ENCODE measurements at regions not wholly inside any gene's neighbourhood (a gene's known extent, or its start where the extent isn't known, plus 50 kb on each side); places are given as distances from the start of the nearest gene placed in this dataset.
"Not testable (repeated sequence)": the region's sequence is repeated elsewhere in the genome, so short reads cannot be mapped to it uniquely, and the experiment has no call there.

- not testable (repeated sequence) for H3K36me3 ChIP-seq (ENCODE audit: control insufficient read depth in 1 of 2, insufficient read depth in 2 of 2, low read length in 2 of 2); H3K27ac ChIP-seq (ENCODE audit: low read length); H3K27me3 ChIP-seq (ENCODE audit: low read depth, low read length); H3K4me1 ChIP-seq (ENCODE audit: control insufficient read depth in 1 of 2, insufficient read depth in 2 of 2, low read length in 2 of 2); H3K9me3 ChIP-seq (ENCODE audit: control insufficient read depth in 1 of 2, low read length in 2 of 2); H3K4me3 ChIP-seq (ENCODE audit: low read depth in 1 of 2, low read length in 2 of 2)
Observed at GRCh38 chr1:146672608-146673007, 265.5 kb upstream of the NBPF12 start.

- not testable (repeated sequence) for H3K9me3 ChIP-seq (ENCODE audit: control insufficient read depth in 1 of 2, low read length in 2 of 2); H3K27ac ChIP-seq (ENCODE audit: low read length); H3K27me3 ChIP-seq (ENCODE audit: low read depth, low read length); H3K36me3 ChIP-seq (ENCODE audit: control insufficient read depth in 1 of 2, insufficient read depth in 2 of 2, low read length in 2 of 2); H3K4me1 ChIP-seq (ENCODE audit: control insufficient read depth in 1 of 2, insufficient read depth in 2 of 2, low read length in 2 of 2); H3K4me3 ChIP-seq (ENCODE audit: low read depth in 1 of 2, low read length in 2 of 2)
Observed at GRCh38 chr1:146671588-146671987, 266.5 kb upstream of the NBPF12 start.

GRCh38 chr1:146670832-146671566 lies 267.1 kb upstream of the NBPF12 start:
- not testable (repeated sequence) for H3K27ac ChIP-seq (ENCODE audit: low read length); H3K4me1 ChIP-seq (ENCODE audit: control insufficient read depth in 1 of 2, insufficient read depth in 2 of 2, low read length in 2 of 2); H3K4me3 ChIP-seq (ENCODE audit: low read depth in 1 of 2, low read length in 2 of 2)

GRCh38 chr1:146666275-146666674 lies 271.8 kb upstream of the NBPF12 start:
- H3K27me3 ChIP-seq (ENCODE audit: low read depth, low read length); H3K4me3 ChIP-seq (ENCODE audit: low read depth in 1 of 2, low read length in 2 of 2); H3K36me3 ChIP-seq (ENCODE audit: control insufficient read depth in 1 of 2, insufficient read depth in 2 of 2, low read length in 2 of 2); H3K27ac ChIP-seq (ENCODE audit: low read length); H3K9me3 ChIP-seq (ENCODE audit: control insufficient read depth in 1 of 2, low read length in 2 of 2); H3K4me1 ChIP-seq (ENCODE audit: control insufficient read depth in 1 of 2, insufficient read depth in 2 of 2, low read length in 2 of 2): not testable (repeated sequence)

More at GRCh38 chr1:146670832-146671566, 267.1 kb upstream of the NBPF12 start:
- H3K36me3 ChIP-seq (ENCODE audit: control insufficient read depth in 1 of 2, insufficient read depth in 2 of 2, low read length in 2 of 2); H3K9me3 ChIP-seq (ENCODE audit: control insufficient read depth in 1 of 2, low read length in 2 of 2); H3K27me3 ChIP-seq (ENCODE audit: low read depth, low read length): not testable (repeated sequence)

- not testable (repeated sequence) for H3K27me3 ChIP-seq (ENCODE audit: low read depth, low read length); H3K27ac ChIP-seq (ENCODE audit: low read length); H3K9me3 ChIP-seq (ENCODE audit: control insufficient read depth in 1 of 2, low read length in 2 of 2); H3K4me1 ChIP-seq (ENCODE audit: control insufficient read depth in 1 of 2, insufficient read depth in 2 of 2, low read length in 2 of 2); H3K36me3 ChIP-seq (ENCODE audit: control insufficient read depth in 1 of 2, insufficient read depth in 2 of 2, low read length in 2 of 2); H3K4me3 ChIP-seq (ENCODE audit: low read depth in 1 of 2, low read length in 2 of 2)
Observed at GRCh38 chr1:146660242-146660641, 277.9 kb upstream of the NBPF12 start.

GRCh38 chr1:146656356-146657060 lies 281.6 kb upstream of the NBPF12 start:
- not testable (repeated sequence) for H3K27ac ChIP-seq (ENCODE audit: low read length); H3K4me1 ChIP-seq (ENCODE audit: control insufficient read depth in 1 of 2, insufficient read depth in 2 of 2, low read length in 2 of 2); H3K4me3 ChIP-seq (ENCODE audit: low read depth in 1 of 2, low read length in 2 of 2); H3K27me3 ChIP-seq (ENCODE audit: low read depth, low read length); H3K9me3 ChIP-seq (ENCODE audit: control insufficient read depth in 1 of 2, low read length in 2 of 2); H3K36me3 ChIP-seq (ENCODE audit: control insufficient read depth in 1 of 2, insufficient read depth in 2 of 2, low read length in 2 of 2)

- not testable (repeated sequence) for H3K4me1 ChIP-seq (ENCODE audit: control insufficient read depth in 1 of 2, insufficient read depth in 2 of 2, low read length in 2 of 2); H3K27ac ChIP-seq (ENCODE audit: low read length); H3K4me3 ChIP-seq (ENCODE audit: low read depth in 1 of 2, low read length in 2 of 2); H3K9me3 ChIP-seq (ENCODE audit: control insufficient read depth in 1 of 2, low read length in 2 of 2); H3K27me3 ChIP-seq (ENCODE audit: low read depth, low read length); H3K36me3 ChIP-seq (ENCODE audit: control insufficient read depth in 1 of 2, insufficient read depth in 2 of 2, low read length in 2 of 2)
Observed at GRCh38 chr1:146654763-146655162, 283.4 kb upstream of the NBPF12 start.

GRCh38 chr1:146645978-146646604 lies 292.0 kb upstream of the NBPF12 start:
- not testable (repeated sequence) for H3K36me3 ChIP-seq (ENCODE audit: control insufficient read depth in 1 of 2, insufficient read depth in 2 of 2, low read length in 2 of 2); H3K4me1 ChIP-seq (ENCODE audit: control insufficient read depth in 1 of 2, insufficient read depth in 2 of 2, low read length in 2 of 2); H3K9me3 ChIP-seq (ENCODE audit: control insufficient read depth in 1 of 2, low read length in 2 of 2); H3K27ac ChIP-seq (ENCODE audit: low read length); H3K4me3 ChIP-seq (ENCODE audit: low read depth in 1 of 2, low read length in 2 of 2); H3K27me3 ChIP-seq (ENCODE audit: low read depth, low read length)

GRCh38 chr1:146641534-146641933 lies 296.6 kb upstream of the NBPF12 start:
- not testable (repeated sequence) for H3K27me3 ChIP-seq (ENCODE audit: low read depth, low read length); H3K4me3 ChIP-seq (ENCODE audit: low read depth in 1 of 2, low read length in 2 of 2); H3K4me1 ChIP-seq (ENCODE audit: control insufficient read depth in 1 of 2, insufficient read depth in 2 of 2, low read length in 2 of 2); H3K36me3 ChIP-seq (ENCODE audit: control insufficient read depth in 1 of 2, insufficient read depth in 2 of 2, low read length in 2 of 2); H3K9me3 ChIP-seq (ENCODE audit: control insufficient read depth in 1 of 2, low read length in 2 of 2); H3K27ac ChIP-seq (ENCODE audit: low read length)

GRCh38 chr1:146640671-146641070 lies 297.5 kb upstream of the NBPF12 start:
- not testable (repeated sequence) for H3K9me3 ChIP-seq (ENCODE audit: control insufficient read depth in 1 of 2, low read length in 2 of 2); H3K27ac ChIP-seq (ENCODE audit: low read length); H3K36me3 ChIP-seq (ENCODE audit: control insufficient read depth in 1 of 2, insufficient read depth in 2 of 2, low read length in 2 of 2); H3K4me1 ChIP-seq (ENCODE audit: control insufficient read depth in 1 of 2, insufficient read depth in 2 of 2, low read length in 2 of 2); H3K4me3 ChIP-seq (ENCODE audit: low read depth in 1 of 2, low read length in 2 of 2); H3K27me3 ChIP-seq (ENCODE audit: low read depth, low read length)

- not testable (repeated sequence) for H3K4me1 ChIP-seq (ENCODE audit: control insufficient read depth in 1 of 2, insufficient read depth in 2 of 2, low read length in 2 of 2)
Observed at GRCh38 chr1:146630302-146630701, 307.8 kb upstream of the NBPF12 start.

GRCh38 chr1:146618582-146618981 lies 319.5 kb upstream of the NBPF12 start:
- not testable (repeated sequence) for H3K36me3 ChIP-seq (ENCODE audit: control insufficient read depth in 1 of 2, insufficient read depth in 2 of 2, low read length in 2 of 2); H3K27ac ChIP-seq (ENCODE audit: low read length); H3K4me3 ChIP-seq (ENCODE audit: low read depth in 1 of 2, low read length in 2 of 2); H3K4me1 ChIP-seq (ENCODE audit: control insufficient read depth in 1 of 2, insufficient read depth in 2 of 2, low read length in 2 of 2); H3K9me3 ChIP-seq (ENCODE audit: control insufficient read depth in 1 of 2, low read length in 2 of 2); H3K27me3 ChIP-seq (ENCODE audit: low read depth, low read length)

More at GRCh38 chr1:146630302-146630701, 307.8 kb upstream of the NBPF12 start:
- H3K9me3 ChIP-seq (ENCODE audit: control insufficient read depth in 1 of 2, low read length in 2 of 2); H3K27ac ChIP-seq (ENCODE audit: low read length); H3K4me3 ChIP-seq (ENCODE audit: low read depth in 1 of 2, low read length in 2 of 2); H3K27me3 ChIP-seq (ENCODE audit: low read depth, low read length); H3K36me3 ChIP-seq (ENCODE audit: control insufficient read depth in 1 of 2, insufficient read depth in 2 of 2, low read length in 2 of 2): not testable (repeated sequence)

Measured in muscle layer of duodenum (tissue), 2 donors.